GM18520 (cell line): ENCODE measurements at regions not wholly inside any gene's neighbourhood (a gene's known extent, or its start where the extent isn't known, plus 50 kb on each side); places are given as distances from the start of the nearest gene placed in this dataset.
"Not testable (repeated sequence)": the region's sequence is repeated elsewhere in the genome, so short reads cannot be mapped to it uniquely, and the experiment has no call there.

Experiments used
- ATAC-seq: cut with Tn5 transposase; IDR thresholded peaks from one replicate; pipeline ENCODE4 v1.9.1; 2021; ENCODE audit not compliant: unreplicated experiment

- ATAC-seq = no peak
Observed at GRCh38 chr11:122604621-122605020, 50.9 kb upstream of the UBASH3B start.

GRCh38 chr11:122601141-122602125 is 54.1 kb upstream of the UBASH3B start:
- no peak for ATAC-seq

- no peak for ATAC-seq
Observed at GRCh38 chr11:122600290-122600689, 55.2 kb upstream of the UBASH3B start.

- ATAC-seq = no peak
Observed at GRCh38 chr11:122599434-122599833, 56.1 kb upstream of the UBASH3B start.

GRCh38 chr11:122598971-122599370 is 56.6 kb upstream of the UBASH3B start:
- ATAC-seq = no peak

- no peak for ATAC-seq
Observed at GRCh38 chr11:122597511-122597910, 58.0 kb upstream of the UBASH3B start.

GRCh38 chr11:122594986-122595645 is 60.4 kb upstream of the UBASH3B start:
- ATAC-seq = no peak

GRCh38 chr11:122593473-122594420 is 61.8 kb upstream of the UBASH3B start:
- no peak for ATAC-seq

GRCh38 chr11:122592641-122593040 is 62.9 kb upstream of the UBASH3B start:
- no peak for ATAC-seq

GRCh38 chr11:122584670-122585069 is 70.9 kb upstream of the UBASH3B start:
- ATAC-seq = no peak

GRCh38 chr11:122580071-122580470 is 75.5 kb upstream of the UBASH3B start:
- ATAC-seq = not testable (repeated sequence)

GRCh38 chr11:122578171-122578825 is 77.2 kb upstream of the UBASH3B start:
- ATAC-seq = no peak

- ATAC-seq = no peak
Observed at GRCh38 chr11:122572592-122572991, 82.9 kb upstream of the UBASH3B start.

GRCh38 chr11:122563761-122564160 is 91.8 kb upstream of the UBASH3B start:
- no peak for ATAC-seq

- no peak for ATAC-seq
Observed at GRCh38 chr11:122559734-122560382, 95.7 kb upstream of the UBASH3B start.

- ATAC-seq = not testable (repeated sequence)
Observed at GRCh38 chr11:122559218-122559617, 96.3 kb upstream of the UBASH3B start.

GRCh38 chr11:122557163-122557562 is 98.4 kb upstream of the UBASH3B start:
- ATAC-seq = not testable (repeated sequence)

- no peak for ATAC-seq
Observed at GRCh38 chr11:122556605-122557004, 98.9 kb upstream of the UBASH3B start.

- no peak for ATAC-seq
Observed at GRCh38 chr11:122538060-122538459, 117.5 kb upstream of the UBASH3B start.

GRCh38 chr11:122524898-122525297 is 130.6 kb upstream of the UBASH3B start:
- no peak for ATAC-seq
